Fibroblast of lung (primary cell): ENCODE measurements at regions not wholly inside any gene's neighbourhood (a gene's known extent, or its start where the extent isn't known, plus 50 kb on each side); places are given as distances from the start of the nearest gene placed in this dataset.

ENCODE experiments used
- DNase-seq, 2 donors: peaks; one replicate each; pipeline versions ENCODE4 v3.0.0 to v3.0.0-alpha.2; 2010; ENCODE audit warnings: low read depth in 2 of 2
- H2AFZ ChIP-seq: 2 replicates; pipeline ENCODE4 v1.5.1; 2012; ENCODE audit warnings: low read length, control low read depth, inconsistent platforms
- H3K27ac ChIP-seq: 2 replicates; pipeline ENCODE4 v1.5.1; 2011; ENCODE audit warnings: low read length, control low read depth; ENCODE audit not compliant: insufficient read depth
- H3K27me3 ChIP-seq: 2 replicates; pipeline ENCODE4 v1.5.1; 2011; ENCODE audit warnings: mild to moderate bottlenecking, low read length; ENCODE audit not compliant: control insufficient read depth, insufficient read depth
- H3K36me3 ChIP-seq: 2 replicates; pipeline ENCODE4 v1.5.1; 2011; ENCODE audit warnings: low read length; ENCODE audit not compliant: control insufficient read depth, insufficient read depth
- H3K4me1 ChIP-seq: 2 replicates; pipeline ENCODE4 v1.5.1; 2011; ENCODE audit warnings: low read length; ENCODE audit not compliant: control insufficient read depth, insufficient read depth; ENCODE audit errors: extremely low read depth
- H3K4me2 ChIP-seq: 2 replicates; pipeline ENCODE4 v1.5.1; 2011; ENCODE audit warnings: low read length, control low read depth; ENCODE audit not compliant: insufficient read depth; ENCODE audit errors: extremely low read depth
- H3K4me3 ChIP-seq, 4 experiments: fragments of 200-600 bp in 1 of 4; sonication (generic) in 1 of 4; replicated peaks in 1 of 4; 2 replicates each; pipeline ENCODE4 v1.5.1; 2011 to 2016; ENCODE audit warnings: low read length in 4 of 4, low read depth in 3 of 4, mild to moderate bottlenecking in 3 of 4, control low read depth in 2 of 4, inconsistent platforms in 1 of 4, mixed read lengths in 1 of 4; ENCODE audit not compliant: insufficient read depth in 1 of 4; ENCODE audit errors: control extremely low read depth in 1 of 4
- H3K79me2 ChIP-seq: 2 replicates; pipeline ENCODE4 v1.5.1; 2012; ENCODE audit warnings: mild to moderate bottlenecking, low read length, inconsistent platforms; ENCODE audit not compliant: control insufficient read depth, insufficient read depth
- H3K9ac ChIP-seq: 2 replicates; pipeline ENCODE4 v1.5.1; 2011; ENCODE audit warnings: mild to moderate bottlenecking, low read length, control low read depth; ENCODE audit not compliant: insufficient read depth
- H3K9me3 ChIP-seq: 2 replicates; pipeline ENCODE4 v1.5.1; 2012; ENCODE audit warnings: low read depth, low read length; ENCODE audit not compliant: control insufficient read depth, insufficient read depth
- H4K20me1 ChIP-seq: 2 replicates; pipeline ENCODE4 v1.5.1; 2011; ENCODE audit warnings: low read length; ENCODE audit not compliant: control insufficient read depth, insufficient read depth; ENCODE audit errors: extremely low read depth
- CTCF ChIP-seq, 2 donors: IDR thresholded peaks in 1 of 2; conservative IDR thresholded peaks in 1 of 2; 1 replicate in 1 of 2; 2 replicates in 1 of 2; pipeline ENCODE4 v1.5.1; 2011 to 2012; ENCODE audit warnings: low read length in 2 of 2, control low read depth in 1 of 2, inconsistent platforms in 1 of 2, low read depth in 1 of 2, mild to moderate bottlenecking in 1 of 2
- EZH2 ChIP-seq: IDR thresholded peaks from 2 replicates; pipeline ENCODE4 v1.5.1; 2012; ENCODE audit warnings: low read length, control low read depth, mild to moderate bottlenecking; ENCODE audit errors: missing control alignments

- Histone ChIP-seq H4K20me1 (no peaks in the 10 kb centered on the region), H3K4me1 (no peaks in the 10 kb centered on the region), H3K27ac (no peak overlapping the region), H3K36me3 (no peaks in the 10 kb centered on the region), H3K79me2 (no peaks in the 10 kb centered on the region), H2AFZ (no peak overlapping the region), H3K9ac (no peak overlapping the region), H3K27me3 (no peaks in the 10 kb centered on the region), H3K4me2 (no peak overlapping the region), H3K4me3 (no peak overlapping the region), H3K9me3 (no peaks in the 10 kb centered on the region)
- TF ChIP-seq EZH2 (no peak), CTCF (conservative IDR thresholded peaks at IDR 0.05 in 1 of 2, IDR thresholded peaks at IDR 0.05 in 1 of 2; ENCODE audit: low read depth in 1 of 2, low read length in 2 of 2) (no peak)
- no peak for DNase-seq
These were observed 308.4 kb downstream of the FGFR2 start for GRCh38 chr10:121289800-121290199.

- no peak overlapping the region for H3K27ac ChIP-seq
- no peaks in the 10 kb centered on the region for H3K27me3 ChIP-seq
- DNase-seq: no peak
- no peak overlapping the region for H3K9ac ChIP-seq
- no peaks in the 10 kb centered on the region for H3K36me3 ChIP-seq
- no peak overlapping the region for H2AFZ ChIP-seq
- H4K20me1 ChIP-seq: no peaks in the 10 kb centered on the region
- TF ChIP-seq CTCF (conservative IDR thresholded peaks at IDR 0.05 in 1 of 2, IDR thresholded peaks at IDR 0.05 in 1 of 2; ENCODE audit: low read depth in 1 of 2, low read length in 2 of 2): no peak
- TF ChIP-seq EZH2: no peak
- no peak overlapping the region for H3K4me3 ChIP-seq
- no peaks in the 10 kb centered on the region for H3K4me1 ChIP-seq
- H3K79me2 ChIP-seq: no peaks in the 10 kb centered on the region
- H3K4me2 ChIP-seq: no peak overlapping the region
- H3K9me3 ChIP-seq: no peaks in the 10 kb centered on the region
These were observed 307.6 kb downstream of the FGFR2 start for GRCh38 chr10:121290674-121291073.

- no peak overlapping the region for H3K27ac ChIP-seq
- H3K79me2 ChIP-seq: no peaks in the 10 kb centered on the region
- H3K4me3 ChIP-seq: no peak overlapping the region
- H3K4me1 ChIP-seq: no peaks in the 10 kb centered on the region
- H3K9me3 ChIP-seq: no peaks in the 10 kb centered on the region
- no peaks in the 10 kb centered on the region for H3K36me3 ChIP-seq
- no peak overlapping the region for H3K4me2 ChIP-seq
- no peak overlapping the region for H2AFZ ChIP-seq
- H3K9ac ChIP-seq: no peak overlapping the region
- TF ChIP-seq EZH2 (no peak), CTCF (conservative IDR thresholded peaks at IDR 0.05 in 1 of 2, IDR thresholded peaks at IDR 0.05 in 1 of 2; ENCODE audit: low read depth in 1 of 2, low read length in 2 of 2) (no peak)
- no peak for DNase-seq
- H3K27me3 ChIP-seq: no peaks in the 10 kb centered on the region
- no peaks in the 10 kb centered on the region for H4K20me1 ChIP-seq
These were observed 306.9 kb downstream of the FGFR2 start for GRCh38 chr10:121291376-121291775.
